ENCODE measurements at regions not wholly inside any gene's neighbourhood (a gene's known extent, or its start where the extent isn't known, plus 50 kb on each side); places are given as distances from the start of the nearest gene placed in this dataset.

DNA sequence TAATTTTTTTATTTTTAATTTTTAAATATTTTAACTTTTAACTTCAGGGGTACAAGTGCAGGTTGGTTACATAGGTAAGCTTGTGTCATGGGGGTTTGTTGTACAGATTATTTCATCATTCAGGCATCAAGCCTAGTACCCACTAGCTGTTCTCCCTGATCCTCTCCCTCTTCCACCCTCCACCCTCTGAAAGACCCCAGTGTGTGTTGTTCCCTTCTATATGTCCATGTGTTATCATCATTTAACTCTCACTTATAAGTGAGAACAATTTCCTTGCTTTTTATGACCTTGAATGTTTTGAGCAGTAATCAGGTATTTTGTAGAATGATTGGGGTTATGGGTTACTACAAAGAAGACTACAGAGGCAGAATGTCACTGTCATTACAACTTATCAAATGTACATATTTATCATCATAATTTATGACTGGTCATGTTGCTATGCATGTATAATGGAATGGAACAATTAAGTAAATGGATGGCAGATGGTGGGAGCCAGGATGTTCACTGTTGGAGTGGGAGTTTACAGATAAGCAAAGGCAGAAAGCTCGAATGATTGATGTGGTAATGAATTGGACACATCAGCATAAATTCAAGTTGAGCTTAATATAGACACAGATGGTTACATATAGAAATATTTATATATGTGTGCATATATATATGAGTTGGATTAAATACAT, 563.8 kb upstream of the ROBO1 start:
- TF ChIP-seq SMAD4 (CRISPR knock-in tag; conservative IDR thresholded peaks at IDR 0.05): no peak
- no peak for TF ChIP-seq CBX8 (IDR thresholded peaks at IDR 0.05; ENCODE audit: borderline replicate concordance, extremely low read depth, low read depth, low read length, poor library complexity, severe bottlenecking)
- TF ChIP-seq, protein P1, sequence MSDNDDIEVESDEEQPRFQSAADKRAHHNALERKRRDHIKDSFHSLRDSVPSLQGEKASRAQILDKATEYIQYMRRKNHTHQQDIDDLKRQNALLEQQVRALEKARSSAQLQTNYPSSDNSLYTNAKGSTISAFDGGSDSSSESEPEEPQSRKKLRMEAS (CRISPR knock-in tag; IDR thresholded peaks at IDR 0.05): no peak
- no peak for TF ChIP-seq POLR2A (conservative IDR thresholded peaks at IDR 0.05)
- no peak for TF ChIP-seq TAF1 (IDR thresholded peaks at IDR 0.05; ENCODE audit: control insufficient read depth, extremely low read depth, insufficient read depth, low read length, severe bottlenecking)

Data from K562 (cell line).